Central memory CD8-positive, alpha-beta T cell (primary cell): ENCODE measurements at regions not wholly inside any gene's neighbourhood (a gene's known extent, or its start where the extent isn't known, plus 50 kb on each side); places are given as distances from the start of the nearest gene placed in this dataset.

Source experiments
- ATAC-seq: fragments of 150-1000 bp; cut with Tn5 transposase; replicated peaks from 2 replicates; pipeline ENCODE4 v1.10.0; 2022; ENCODE audit warnings: mild to moderate bottlenecking, moderate FRiP score, moderate number of reproducible peaks; ENCODE audit not compliant: poor library complexity, severe bottlenecking; ENCODE audit errors: extremely low read depth
- DNase-seq, 2 donors: peaks; one replicate each; pipeline ENCODE4 v3.0.0; 2021; ENCODE audit warnings: low spot score in 2 of 2
- H3K27ac Mint-ChIP-seq: one replicate; pipeline ENCODE4 v1.8.0; 2022; ENCODE audit warnings: low read depth, mild to moderate bottlenecking, moderate library complexity, mixed read lengths
- H3K27me3 Mint-ChIP-seq: one replicate; pipeline ENCODE4 v1.8.0; 2022; ENCODE audit warnings: mixed read lengths
- H3K36me3 Mint-ChIP-seq: one replicate; pipeline ENCODE4 v1.8.0; 2022; ENCODE audit warnings: mild to moderate bottlenecking, moderate library complexity, mixed read lengths; ENCODE audit not compliant: insufficient read depth
- H3K4me1 Mint-ChIP-seq: one replicate; pipeline ENCODE4 v1.8.0; 2022; ENCODE audit warnings: mixed read lengths
- H3K4me3 Mint-ChIP-seq: one replicate; pipeline ENCODE4 v1.8.0; 2022; ENCODE audit warnings: mild to moderate bottlenecking, moderate library complexity, mixed read lengths
- H3K9me3 Mint-ChIP-seq: one replicate; pipeline ENCODE4 v1.8.0; 2022; ENCODE audit warnings: mixed read lengths

DNA sequence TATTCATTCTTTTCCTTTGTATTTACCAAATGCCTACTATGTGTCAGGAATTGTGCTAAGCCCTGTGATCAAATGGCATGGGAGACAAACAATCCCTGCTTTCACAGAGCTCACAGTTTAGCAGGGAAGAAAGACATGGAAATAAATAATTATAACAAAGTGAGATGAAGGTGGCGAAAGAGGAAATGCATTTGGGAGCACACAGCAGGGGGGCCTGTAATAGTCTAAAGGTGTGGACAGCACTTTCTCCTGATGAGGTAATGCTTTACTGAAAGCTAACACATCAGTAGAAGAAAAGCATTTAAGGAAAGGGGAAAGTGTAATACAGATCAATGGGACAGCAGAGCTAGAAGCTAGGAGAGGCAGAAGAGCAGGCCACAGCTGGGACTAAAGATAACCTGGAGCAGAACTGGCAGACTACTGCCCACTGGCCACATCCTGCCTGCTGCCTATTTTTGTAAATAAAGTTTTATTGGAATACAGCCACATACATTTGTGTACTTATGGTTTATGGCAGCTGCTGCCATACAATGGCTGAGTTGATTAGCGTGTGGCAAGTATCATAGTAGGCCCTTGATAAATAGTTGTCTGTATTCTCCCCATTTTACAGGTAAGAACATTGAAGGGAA, 67.1 kb upstream of the TAPT1 start:
- no peaks in the 10 kb centered on the region for H3K9me3 Mint-ChIP-seq
- DNase-seq = no peak

DNA sequence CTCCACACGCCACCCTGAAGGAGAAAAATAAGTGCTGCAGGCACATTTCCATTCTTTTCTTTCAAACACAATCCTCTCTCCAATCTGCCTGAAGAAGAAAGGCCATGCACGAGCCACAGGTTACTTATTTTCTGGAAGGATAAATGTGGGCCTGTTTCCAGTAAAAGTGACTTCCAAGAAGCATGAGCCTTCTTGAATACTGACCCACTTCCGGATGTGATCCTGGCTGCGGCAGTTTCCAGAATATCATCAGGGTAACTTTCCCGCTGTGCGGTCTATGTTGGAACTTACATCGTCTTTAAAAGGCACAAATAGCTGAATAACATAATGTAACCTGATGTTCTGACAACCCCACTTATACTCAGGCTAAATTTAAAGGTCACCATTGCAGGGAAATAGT, 66.3 kb upstream of the TAPT1 start:
- H3K4me3 Mint-ChIP-seq = no peak overlapping the region
- no peaks in the 10 kb centered on the region for H3K9me3 Mint-ChIP-seq
- no peak overlapping the region for H3K27ac Mint-ChIP-seq
- H3K4me1 Mint-ChIP-seq = peaks cover 5% of the 10 kb centered on the region
- DNase-seq (no peak), ATAC-seq (no peak)
- H3K36me3 Mint-ChIP-seq = no peaks in the 10 kb centered on the region
- H3K27me3 Mint-ChIP-seq = peaks cover 46% of the 10 kb centered on the region

More for the DNA sequence above, 67.1 kb upstream of the TAPT1 start:
- Mint-ChIP-seq H3K36me3 (no peaks in the 10 kb centered on the region), H3K4me1 (peaks cover 5% of the 10 kb centered on the region), H3K27me3 (peaks cover 42% of the 10 kb centered on the region), H3K27ac (no peak overlapping the region), H3K4me3 (no peak overlapping the region)
- ATAC-seq = no peak

GRCh38 chr4:16290681-16291420, 64.6 kb upstream of the TAPT1 start:
- Mint-ChIP-seq H3K36me3 (no peaks in the 10 kb centered on the region), H3K4me3 (no peak overlapping the region), H3K4me1 (peaks cover 5% of the 10 kb centered on the region), H3K27me3 (peaks cover 42% of the 10 kb centered on the region), H3K27ac (no peak overlapping the region), H3K9me3 (no peaks in the 10 kb centered on the region)
- DNase-seq (no peak), ATAC-seq (no peak)

DNA sequence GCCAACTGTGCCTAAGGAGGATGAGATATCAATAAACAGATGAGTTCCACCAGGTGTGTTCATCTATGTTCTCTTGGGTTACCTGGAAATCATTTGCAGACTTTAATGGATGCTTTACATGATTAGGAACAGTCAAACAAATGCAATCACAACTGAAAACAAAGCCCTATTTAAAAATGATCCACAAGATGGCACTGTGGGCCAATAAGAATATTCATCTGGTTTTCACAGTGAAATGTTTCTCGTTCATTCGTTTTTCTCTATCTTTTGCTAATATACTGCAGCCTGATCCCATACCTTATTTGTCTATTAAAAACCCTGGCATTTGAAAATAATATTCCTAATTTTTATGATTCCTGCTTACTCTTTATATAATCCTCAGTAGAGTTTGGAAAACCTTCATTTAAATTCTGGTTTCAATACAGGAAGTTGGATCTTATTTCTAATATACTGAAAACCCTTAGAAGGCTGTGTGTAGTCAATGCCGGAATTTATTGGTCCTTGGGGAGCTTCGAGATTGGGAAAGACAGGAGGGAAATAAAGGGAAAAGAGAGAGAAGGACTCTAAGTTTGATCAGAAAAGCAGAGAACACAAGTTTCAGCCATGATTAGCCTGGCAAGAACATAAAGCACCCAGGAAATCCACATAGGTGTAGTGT, 63.8 kb upstream of the TAPT1 start:
- no peaks in the 10 kb centered on the region for H3K36me3 Mint-ChIP-seq
- no peak overlapping the region for H3K27ac Mint-ChIP-seq
- H3K27me3 Mint-ChIP-seq = peaks cover 48% of the 10 kb centered on the region
- ATAC-seq (no peak), DNase-seq (no peak)
- H3K4me3 Mint-ChIP-seq = no peak overlapping the region
- H3K4me1 Mint-ChIP-seq = peaks cover 5% of the 10 kb centered on the region
- no peaks in the 10 kb centered on the region for H3K9me3 Mint-ChIP-seq

GRCh38 chr4:16284050-16284449, 57.8 kb upstream of the TAPT1 start:
- ATAC-seq = no peak
- no peak overlapping the region for H3K27ac Mint-ChIP-seq
- no peaks in the 10 kb centered on the region for H3K4me1 Mint-ChIP-seq
- H3K4me3 Mint-ChIP-seq = no peak overlapping the region
- no peaks in the 10 kb centered on the region for H3K36me3 Mint-ChIP-seq
- H3K9me3 Mint-ChIP-seq = peaks cover 9% of the 10 kb centered on the region
- no peak for DNase-seq
- H3K27me3 Mint-ChIP-seq = peaks cover 77% of the 10 kb centered on the region

- H3K4me3 Mint-ChIP-seq = no peak overlapping the region
- H3K27me3 Mint-ChIP-seq = peaks cover 69% of the 10 kb centered on the region
- peaks cover 9% of the 10 kb centered on the region for H3K9me3 Mint-ChIP-seq
- ATAC-seq (no peak), DNase-seq (no peak)
- H3K4me1 Mint-ChIP-seq = no peaks in the 10 kb centered on the region
- H3K27ac Mint-ChIP-seq = no peak overlapping the region
- H3K36me3 Mint-ChIP-seq = no peaks in the 10 kb centered on the region
These were observed 51.9 kb upstream of the TAPT1 start for GRCh38 chr4:16278178-16278577.
